ENCODE measurements at regions not wholly inside any gene's neighbourhood (a gene's known extent, or its start where the extent isn't known, plus 50 kb on each side); places are given as distances from the start of the nearest gene placed in this dataset.

GRCh38 chr4:171162478-171162877, 650.7 kb upstream of the GALNTL6 start:
- TF ChIP-seq POLR2AphosphoS5 (IDR thresholded peaks at IDR 0.05) (no peak), CTCF (IDR thresholded peaks at IDR 0.05; ENCODE audit: poor library complexity, severe bottlenecking) (no peak), EZH2 (IDR thresholded peaks at IDR 0.05; ENCODE audit: borderline replicate concordance, insufficient read depth, low read length, poor library complexity, severe bottlenecking) (no peak), TAF1 (IDR thresholded peaks at IDR 0.05; ENCODE audit: low read depth) (no peak), RAD21 (conservative IDR thresholded peaks at IDR 0.05) (no peak)
